ENCODE measurements at regions not wholly inside any gene's neighbourhood (a gene's known extent, or its start where the extent isn't known, plus 50 kb on each side); places are given as distances from the start of the nearest gene placed in this dataset.

GRCh38 chr3:11950576-11950975 lies 53.6 kb upstream of the SYN2 start:
- TF ChIP-seq, protein P1, sequence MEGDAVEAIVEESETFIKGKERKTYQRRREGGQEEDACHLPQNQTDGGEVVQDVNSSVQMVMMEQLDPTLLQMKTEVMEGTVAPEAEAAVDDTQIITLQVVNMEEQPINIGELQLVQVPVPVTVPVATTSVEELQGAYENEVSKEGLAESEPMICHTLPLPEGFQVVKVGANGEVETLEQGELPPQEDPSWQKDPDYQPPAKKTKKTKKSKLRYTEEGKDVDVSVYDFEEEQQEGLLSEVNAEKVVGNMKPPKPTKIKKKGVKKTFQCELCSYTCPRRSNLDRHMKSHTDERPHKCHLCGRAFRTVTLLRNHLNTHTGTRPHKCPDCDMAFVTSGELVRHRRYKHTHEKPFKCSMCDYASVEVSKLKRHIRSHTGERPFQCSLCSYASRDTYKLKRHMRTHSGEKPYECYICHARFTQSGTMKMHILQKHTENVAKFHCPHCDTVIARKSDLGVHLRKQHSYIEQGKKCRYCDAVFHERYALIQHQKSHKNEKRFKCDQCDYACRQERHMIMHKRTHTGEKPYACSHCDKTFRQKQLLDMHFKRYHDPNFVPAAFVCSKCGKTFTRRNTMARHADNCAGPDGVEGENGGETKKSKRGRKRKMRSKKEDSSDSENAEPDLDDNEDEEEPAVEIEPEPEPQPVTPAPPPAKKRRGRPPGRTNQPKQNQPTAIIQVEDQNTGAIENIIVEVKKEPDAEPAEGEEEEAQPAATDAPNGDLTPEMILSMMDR (IDR thresholded peaks at IDR 0.05), result no peak
- H3K4me2 ChIP-seq (replicated peaks; ENCODE audit: low read depth, low read length, poor library complexity, severe bottlenecking), result no peak overlapping the region
- H3K27ac ChIP-seq (ENCODE audit: low read length in 2 of 2), result no peak overlapping the region
- no peaks in the 10 kb centered on the region for H4K20me1 ChIP-seq (ENCODE audit: control insufficient read depth, insufficient read depth, low read length, poor library complexity, severe bottlenecking)
- Mint-ChIP-seq H3K27ac (no peak overlapping the region), H3K4me1 (no peaks in the 10 kb centered on the region), H3K9me3 (ENCODE audit: insufficient read depth) (no peaks in the 10 kb centered on the region), H3K27me3 (peaks cover 22% of the 10 kb centered on the region), H3K4me3 (no peak overlapping the region)
- ChIA-PET CTCF (no interaction called here), POLR2A (no interaction called here)
- H3K9ac ChIP-seq (ENCODE audit: low read length), result no peak overlapping the region
- H3K79me2 ChIP-seq (ENCODE audit: control insufficient read depth, insufficient read depth, low read length), result no peaks in the 10 kb centered on the region
- H2AFZ ChIP-seq (ENCODE audit: insufficient read depth, low read depth, low read length, poor library complexity, severe bottlenecking), result no peak overlapping the region
- ATAC-seq (ENCODE audit: low read depth) (no peak), DNase-seq (no peak)
- no peaks in the 10 kb centered on the region for H3K36me3 ChIP-seq (replicated peaks in 1 of 2; ENCODE audit: control extremely low read depth in 1 of 2, control insufficient read depth in 1 of 2, extremely low read depth in 1 of 2, insufficient read depth in 2 of 2, low read length in 1 of 2)
- WGBS (ENCODE audit: insufficient coverage), result no CpG with 5 or more reads among the region's 2 CpGs
- H3K4me1 ChIP-seq (ENCODE audit: control insufficient read depth in 2 of 2, insufficient read depth in 2 of 2, low read length in 2 of 2), result no peaks in the 10 kb centered on the region
- no peak overlapping the region for H3K4me3 ChIP-seq (ENCODE audit: control extremely low read depth in 1 of 5, extremely low read depth in 1 of 5, insufficient read depth in 1 of 5, low read depth in 2 of 5, low read length in 4 of 5)
- intact Hi-C loops (cut with micrococcal nuclease), result no loop called here
- H3K27me3 ChIP-seq (replicated peaks in 1 of 4; ENCODE audit: control extremely low read depth in 1 of 4, control insufficient read depth in 3 of 4, insufficient read depth in 4 of 4, low read length in 3 of 4), result peaks cover 0 to 3% (median 0%) of the 10 kb centered on the region in 4 experiments
- H3K9me3 ChIP-seq (ENCODE audit: control extremely low read depth in 1 of 3, control insufficient read depth in 2 of 3, insufficient read depth in 1 of 3, low read length in 2 of 3), result peaks cover 0 to 3% (median 0%) of the 10 kb centered on the region in 3 donors

GRCh38 chr3:11953350-11953749 lies 50.8 kb upstream of the SYN2 start:
- H3K9me3 Mint-ChIP-seq (ENCODE audit: insufficient read depth), result no peaks in the 10 kb centered on the region
- H4K20me1 ChIP-seq (ENCODE audit: control insufficient read depth, insufficient read depth, low read length, poor library complexity, severe bottlenecking), result no peaks in the 10 kb centered on the region
- H3K9me3 ChIP-seq (ENCODE audit: control extremely low read depth in 1 of 3, control insufficient read depth in 2 of 3, insufficient read depth in 1 of 3, low read length in 2 of 3), result peaks cover 0 to 6% (median 0%) of the 10 kb centered on the region in 3 donors
- DNase-seq (no peak), ATAC-seq (ENCODE audit: low read depth) (no peak)
- no peaks in the 10 kb centered on the region for H3K4me1 Mint-ChIP-seq
- no peak overlapping the region for H3K27ac ChIP-seq (ENCODE audit: low read length in 2 of 2)
- no peaks in the 10 kb centered on the region for H3K4me1 ChIP-seq (ENCODE audit: control insufficient read depth in 2 of 2, insufficient read depth in 2 of 2, low read length in 2 of 2)
- TF ChIP-seq, protein P1 (IDR thresholded peaks at IDR 0.05), result no peak
- no peak for TF ChIP-seq EZH2 (IDR thresholded peaks at IDR 0.05; ENCODE audit: borderline replicate concordance, insufficient read depth, low read depth, low read length, poor library complexity, severe bottlenecking)
- no peak overlapping the region for H3K9ac ChIP-seq (ENCODE audit: low read length)
- H3K27me3 Mint-ChIP-seq, result peaks cover 13% of the 10 kb centered on the region
- H3K4me2 ChIP-seq (replicated peaks; ENCODE audit: low read depth, low read length, poor library complexity, severe bottlenecking), result no peak overlapping the region
- H3K4me3 Mint-ChIP-seq, result no peak overlapping the region
- H3K36me3 ChIP-seq (replicated peaks in 1 of 2; ENCODE audit: control extremely low read depth in 1 of 2, control insufficient read depth in 1 of 2, extremely low read depth in 1 of 2, insufficient read depth in 2 of 2, low read length in 1 of 2), result no peaks in the 10 kb centered on the region
- POLR2A ChIA-PET, result no interaction called here
- CTCF ChIA-PET, result no interaction called here
- H3K79me2 ChIP-seq (ENCODE audit: control insufficient read depth, insufficient read depth, low read length), result no peaks in the 10 kb centered on the region
- H2AFZ ChIP-seq (ENCODE audit: insufficient read depth, low read depth, low read length, poor library complexity, severe bottlenecking), result no peak overlapping the region
- intact Hi-C loops (cut with micrococcal nuclease), result no loop called here
- H3K4me3 ChIP-seq (ENCODE audit: control extremely low read depth in 1 of 5, extremely low read depth in 1 of 5, insufficient read depth in 1 of 5, low read depth in 2 of 5, low read length in 4 of 5), result no peak overlapping the region
- no peak overlapping the region for H3K27ac Mint-ChIP-seq
- 64% methylated on average over 2 of the region's 4 CpGs for WGBS (ENCODE audit: insufficient coverage)
- H3K27me3 ChIP-seq (replicated peaks in 1 of 4; ENCODE audit: control extremely low read depth in 1 of 4, control insufficient read depth in 3 of 4, insufficient read depth in 4 of 4, low read length in 3 of 4), result peaks cover 0 to 3% (median 0%) of the 10 kb centered on the region in 4 experiments

All from B cell (primary cell).